ENCODE measurements at regions not wholly inside any gene's neighbourhood (a gene's known extent, or its start where the extent isn't known, plus 50 kb on each side); places are given as distances from the start of the nearest gene placed in this dataset.

- TF ChIP-seq CTCF (IDR thresholded peaks at IDR 0.05; ENCODE audit: low read depth, low read length) (no peak), POLR2A (IDR thresholded peaks at IDR 0.05; ENCODE audit: extremely low read depth, insufficient read length) (no peak), MYC (IDR thresholded peaks at IDR 0.05; ENCODE audit: low read depth, low read length) (no peak), MAX (IDR thresholded peaks at IDR 0.05; ENCODE audit: low read depth, low read length) (no peak)
Measured at GRCh38 chr15:99492716-99493115, 73.1 kb upstream of the MEF2A start.
